GM21423 (cell line): ENCODE measurements at regions not wholly inside any gene's neighbourhood (a gene's known extent, or its start where the extent isn't known, plus 50 kb on each side); places are given as distances from the start of the nearest gene placed in this dataset.
A peak's percentile ranks its signal among the peaks of the same experiment; 100 is the strongest.
"Not testable (repeated sequence)": the region's sequence is repeated elsewhere in the genome, so short reads cannot be mapped to it uniquely, and the experiment has no call there.

Source experiments
- ATAC-seq: cut with Tn5 transposase; IDR thresholded peaks from one replicate; pipeline ENCODE4 v1.9.1; 2021; ENCODE audit warnings: mild to moderate bottlenecking, moderate library complexity; ENCODE audit not compliant: unreplicated experiment

GRCh38 chr11:128171506-128171905 lies 415.9 kb downstream of the ETS1 start:
- ATAC-seq = no peak

DNA sequence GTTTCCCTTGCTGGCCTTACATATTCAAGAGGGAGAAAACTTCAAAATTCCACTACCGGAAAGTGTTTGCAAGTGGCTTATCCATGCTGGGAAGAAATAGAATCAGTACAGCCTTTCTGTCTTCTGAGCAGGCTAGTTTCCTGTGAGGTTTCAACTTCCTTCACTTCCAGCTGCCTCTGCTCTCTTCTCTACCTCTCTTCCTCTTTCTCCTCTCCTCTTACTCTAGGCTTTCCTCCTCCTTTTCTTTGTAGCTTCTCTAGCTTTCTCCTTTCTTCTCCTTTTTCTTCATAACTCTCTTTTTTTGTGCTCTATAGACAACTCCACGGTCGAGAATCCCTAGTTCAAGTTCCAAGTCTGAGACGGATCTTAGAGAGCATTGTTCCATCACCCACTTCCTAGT lies 421.8 kb downstream of the ETS1 start:
- ATAC-seq = no peak

- no peak for ATAC-seq
Measured at GRCh38 chr11:128164080-128164741, 423.1 kb downstream of the ETS1 start.

DNA sequence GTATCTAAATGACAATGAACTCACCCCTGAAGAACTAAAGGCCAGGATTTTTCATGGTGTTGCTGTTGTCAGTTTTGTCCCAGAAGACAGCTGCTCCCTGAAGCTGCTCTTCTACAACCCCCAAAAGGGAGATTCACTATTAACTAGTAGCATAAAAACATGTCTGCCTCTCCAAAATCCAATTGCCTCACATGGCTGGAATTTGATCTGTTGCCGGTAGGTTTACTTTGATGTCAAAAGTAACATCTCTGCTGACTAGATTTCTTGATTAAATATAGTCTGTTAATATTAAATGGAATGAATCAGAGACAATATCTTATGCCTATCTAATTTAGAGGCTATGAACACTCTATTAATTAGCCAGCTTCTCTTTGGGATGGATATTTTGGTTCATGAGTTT lies 425.4 kb downstream of the ETS1 start:
- no peak for ATAC-seq

DNA sequence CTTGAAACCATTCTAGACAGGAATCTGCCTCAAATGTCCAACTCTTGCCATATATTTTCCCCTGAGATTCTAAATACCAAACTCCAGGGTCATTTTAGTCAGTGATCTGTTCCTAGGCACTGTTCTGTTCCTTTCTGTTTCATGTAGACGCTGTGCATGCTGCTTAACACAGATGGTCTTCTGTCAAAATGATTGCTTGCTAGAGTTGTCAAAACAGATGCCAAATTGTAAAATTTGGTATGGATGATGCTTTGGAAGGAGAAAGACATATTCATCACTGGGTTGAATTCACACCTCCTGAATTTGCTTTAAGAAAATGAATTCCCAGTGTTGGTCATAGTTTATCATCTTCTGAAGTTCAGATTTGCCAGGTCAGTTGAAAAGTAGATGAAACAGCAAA lies 425.9 kb downstream of the ETS1 start:
- ATAC-seq = no peak

- ATAC-seq = no peak
Measured at GRCh38 chr11:128158860-128159259, 428.5 kb downstream of the ETS1 start.

GRCh38 chr11:128157423-128158298 lies 429.7 kb downstream of the ETS1 start:
- ATAC-seq = peak; percentile 87

- no peak for ATAC-seq
Measured at GRCh38 chr11:128156486-128156885, 430.9 kb downstream of the ETS1 start.

DNA sequence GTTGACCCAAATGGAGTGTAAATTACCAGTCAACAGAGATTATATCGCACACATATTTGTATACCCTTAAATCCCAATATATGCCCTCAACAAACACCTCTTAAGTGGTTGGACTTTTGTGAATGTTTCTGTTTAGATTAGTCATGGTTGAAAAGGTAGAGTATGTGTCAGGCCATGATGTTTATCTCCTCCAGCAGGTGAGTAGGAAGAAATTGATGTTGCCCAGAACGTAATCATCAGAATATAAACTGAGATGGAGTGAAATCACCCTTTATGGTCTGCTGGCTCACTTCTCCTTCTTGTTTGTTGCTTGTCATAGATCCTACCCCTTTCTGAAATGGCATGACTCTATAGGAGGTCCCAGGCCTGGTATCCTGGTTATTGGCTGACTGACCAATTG lies 431.8 kb downstream of the ETS1 start:
- ATAC-seq = no peak

DNA sequence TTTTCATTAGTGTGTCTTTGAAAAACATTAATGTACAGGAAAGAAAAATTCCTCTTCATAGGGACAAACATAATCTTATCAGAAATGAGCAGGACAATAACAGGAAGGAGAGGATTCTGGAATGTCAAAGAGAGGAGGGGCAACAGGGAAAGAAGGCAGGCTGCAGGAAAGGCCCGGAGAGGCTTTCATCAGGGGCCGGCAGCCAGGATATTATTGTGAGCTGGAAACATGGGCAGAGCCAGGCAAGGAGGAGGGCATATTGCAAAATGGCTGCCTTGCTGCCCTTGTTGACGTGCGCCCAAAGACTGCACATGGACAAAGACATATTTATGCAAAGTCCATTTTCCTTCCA lies 433.7 kb downstream of the ETS1 start:
- no peak for ATAC-seq

DNA sequence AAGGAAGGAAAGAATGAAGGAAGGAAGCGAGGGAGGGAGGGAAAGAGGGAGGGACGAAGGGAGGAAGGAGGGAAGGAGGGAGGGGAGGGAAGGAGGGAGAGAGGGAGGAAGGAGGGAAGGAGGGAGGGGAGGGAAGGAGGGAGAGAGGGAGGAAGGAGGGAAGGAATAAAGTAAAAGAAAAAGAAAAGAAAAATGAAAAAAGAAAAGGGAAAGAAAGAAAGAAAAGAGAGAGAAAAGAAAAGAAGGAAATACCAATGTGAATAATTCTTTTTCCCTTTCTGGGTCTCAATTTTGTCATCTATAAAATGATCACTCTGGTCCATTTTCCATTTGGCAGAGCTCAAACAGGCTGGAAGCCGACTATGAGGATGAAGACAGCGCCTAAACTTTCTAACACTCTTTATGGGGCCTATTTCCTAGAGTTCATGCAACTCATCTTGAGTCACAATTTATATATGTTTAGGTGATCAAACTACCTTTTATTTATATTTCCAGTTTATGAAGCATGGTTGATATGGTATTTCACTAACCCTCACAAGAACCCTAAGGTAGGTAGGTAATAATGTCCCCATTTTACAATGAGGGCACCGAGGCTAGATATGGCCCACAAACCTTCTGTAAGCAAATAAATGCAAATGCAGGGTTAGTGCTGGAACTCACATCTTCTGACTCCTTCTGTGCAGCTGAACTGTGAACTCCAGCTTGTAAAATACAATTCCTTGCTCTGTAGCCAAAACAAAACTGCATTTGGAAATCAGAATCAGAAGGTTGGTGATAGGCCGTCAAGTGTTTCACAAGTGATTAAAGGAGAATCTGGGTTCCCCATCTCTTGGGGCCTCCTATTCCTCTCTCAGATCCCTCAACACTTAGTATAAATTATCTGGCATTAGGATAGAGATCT lies 434.3 kb downstream of the ETS1 start:
- no peak for ATAC-seq

- ATAC-seq = no peak
Measured at GRCh38 chr11:128151780-128152179, 435.6 kb downstream of the ETS1 start.

DNA sequence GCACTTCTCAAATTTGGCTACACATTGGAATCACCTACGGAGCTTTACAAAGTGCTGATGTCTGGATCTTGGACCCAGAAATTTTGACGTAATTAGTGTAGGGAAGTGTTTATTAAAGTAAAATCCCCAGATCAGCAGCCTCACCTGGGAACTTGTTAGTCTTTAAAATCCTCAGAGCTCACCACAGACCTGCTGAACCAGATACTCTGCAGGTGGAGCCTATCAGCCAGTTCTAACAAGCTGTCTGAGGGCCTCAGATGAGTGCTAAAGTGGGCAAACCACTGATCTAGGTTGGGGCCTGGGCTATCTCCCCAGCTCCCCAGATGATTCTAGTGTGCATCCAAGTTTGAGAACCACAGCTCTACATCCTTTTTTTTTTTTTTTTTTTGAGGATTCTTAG lies 436.0 kb downstream of the ETS1 start:
- no peak for ATAC-seq

DNA sequence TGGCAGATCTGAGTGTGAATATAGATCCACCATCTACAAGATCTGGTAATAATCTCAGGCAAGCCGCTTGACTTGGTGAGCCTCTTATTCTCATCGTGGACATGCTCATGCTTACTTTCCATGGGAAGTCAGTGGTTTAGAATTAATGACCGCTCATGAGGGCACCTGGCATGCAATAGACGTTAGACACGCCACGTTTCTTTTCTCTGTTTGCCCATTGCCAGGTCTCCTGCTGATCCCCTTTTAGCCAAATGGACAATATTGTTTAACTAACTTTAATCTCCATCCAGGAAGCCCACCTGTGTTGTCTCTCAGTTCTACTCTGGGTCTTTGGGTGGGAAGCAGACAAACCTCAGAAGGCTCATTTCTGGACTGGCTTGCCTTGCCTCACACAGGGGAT lies 439.1 kb downstream of the ETS1 start:
- no peak for ATAC-seq

DNA sequence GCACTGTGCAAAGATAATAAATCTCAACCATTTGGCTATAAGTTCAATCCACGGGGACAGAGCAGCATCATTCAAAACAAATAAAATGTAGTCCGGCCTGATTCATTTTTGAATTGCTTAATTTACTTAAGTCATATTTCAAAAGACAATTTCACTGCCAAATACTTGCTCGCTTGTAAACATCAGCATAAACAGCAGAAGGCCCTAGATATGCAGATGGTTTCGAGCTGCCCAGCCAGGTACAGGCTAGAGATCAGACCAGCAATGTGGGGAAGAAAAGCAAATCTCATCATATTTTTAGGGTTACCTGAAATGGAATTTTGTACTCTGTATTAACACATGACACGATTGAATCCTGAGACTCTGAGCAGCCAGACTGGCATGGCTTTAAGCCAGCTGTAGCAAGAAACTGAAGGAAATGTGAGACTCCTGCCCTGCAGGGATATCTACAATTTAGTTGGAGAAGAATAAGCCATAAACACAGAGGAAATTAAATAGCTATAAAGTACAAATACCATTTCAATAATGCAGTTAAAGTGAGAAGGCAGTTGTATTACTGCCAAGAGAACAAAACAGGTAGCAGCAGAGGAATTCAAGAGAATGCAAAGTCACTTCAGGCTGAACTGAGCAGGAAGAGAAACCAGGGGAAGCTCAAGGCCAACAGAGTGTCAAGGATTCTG lies 440.3 kb downstream of the ETS1 start:
- ATAC-seq = no peak

DNA sequence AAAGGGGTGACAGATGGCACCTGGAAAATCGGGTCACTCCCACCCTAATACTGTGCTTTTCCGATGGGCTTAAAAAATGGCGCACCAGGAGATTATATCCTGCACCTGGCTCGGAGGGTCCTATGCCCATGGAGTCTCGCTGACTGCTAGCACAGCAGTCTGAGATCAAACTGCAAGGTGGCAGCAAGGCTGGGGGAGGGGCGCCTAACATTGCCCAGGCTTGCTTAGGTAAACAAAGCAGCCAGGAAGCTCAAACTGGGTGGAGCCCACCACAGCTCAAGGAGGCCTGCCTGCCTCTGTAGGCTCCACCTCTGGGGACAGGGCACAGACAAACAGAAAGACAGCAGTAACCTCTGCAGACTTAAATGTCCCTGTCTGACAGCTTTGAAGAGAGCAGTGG lies 447.1 kb downstream of the ETS1 start:
- ATAC-seq = not testable (repeated sequence)

DNA sequence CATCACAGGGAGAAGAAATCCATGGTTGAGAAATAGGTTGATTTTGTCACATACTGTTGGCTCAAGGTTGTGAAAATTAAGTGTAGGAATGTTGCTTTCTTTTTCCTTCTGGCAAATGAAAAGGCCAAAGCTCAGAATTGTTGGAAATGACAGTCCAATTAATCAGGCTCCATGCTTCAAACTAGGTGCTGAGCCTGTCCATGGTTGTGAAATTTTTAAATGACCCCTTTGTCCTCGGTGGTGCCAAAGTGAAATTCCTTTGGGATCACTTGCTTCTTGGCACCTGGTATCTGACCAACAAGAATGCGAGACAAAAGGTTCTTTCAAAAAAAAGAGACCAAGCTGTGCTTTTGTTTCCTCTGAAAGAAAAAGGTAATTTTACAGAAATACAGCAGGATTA lies 451.9 kb downstream of the ETS1 start:
- no peak for ATAC-seq

DNA sequence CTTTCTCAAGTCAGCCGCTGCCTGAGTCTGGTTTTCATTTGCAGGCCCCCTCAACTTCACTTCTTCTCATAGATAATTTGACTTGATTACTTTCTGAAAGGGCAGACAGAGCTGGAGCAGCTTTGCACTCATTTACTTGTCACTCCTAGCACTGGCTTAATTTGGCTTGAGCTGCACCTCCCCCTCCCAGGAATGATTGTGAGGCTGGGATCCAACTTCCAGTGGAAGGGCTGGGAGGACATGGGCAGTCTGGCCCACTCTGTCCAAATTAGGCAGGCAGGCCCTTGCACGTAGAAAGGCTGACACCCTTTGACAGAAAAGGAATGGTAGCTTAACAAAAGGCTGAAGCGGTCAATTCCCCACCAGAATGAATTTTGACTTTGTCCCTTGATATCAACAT lies 453.9 kb downstream of the ETS1 start:
- ATAC-seq = no peak

DNA sequence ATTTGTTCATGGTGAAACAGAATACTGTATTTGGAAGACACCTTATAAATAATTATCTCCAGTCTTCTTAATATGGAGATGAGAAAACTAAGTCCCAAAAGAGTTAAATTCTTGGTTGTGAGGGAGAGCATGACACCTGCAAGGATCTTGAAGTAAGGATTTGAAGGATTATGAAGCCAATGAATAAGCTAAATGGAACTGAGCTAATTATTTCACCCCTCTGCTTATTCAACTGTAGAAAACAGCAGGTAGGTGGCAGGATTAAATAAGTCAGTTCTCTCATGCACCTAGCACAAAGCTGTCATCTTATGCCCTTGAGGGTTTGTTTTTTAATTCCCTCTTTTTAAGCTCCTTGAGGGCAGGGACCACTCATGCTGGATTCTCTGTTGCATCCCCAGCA lies 457.3 kb downstream of the ETS1 start:
- ATAC-seq = no peak

DNA sequence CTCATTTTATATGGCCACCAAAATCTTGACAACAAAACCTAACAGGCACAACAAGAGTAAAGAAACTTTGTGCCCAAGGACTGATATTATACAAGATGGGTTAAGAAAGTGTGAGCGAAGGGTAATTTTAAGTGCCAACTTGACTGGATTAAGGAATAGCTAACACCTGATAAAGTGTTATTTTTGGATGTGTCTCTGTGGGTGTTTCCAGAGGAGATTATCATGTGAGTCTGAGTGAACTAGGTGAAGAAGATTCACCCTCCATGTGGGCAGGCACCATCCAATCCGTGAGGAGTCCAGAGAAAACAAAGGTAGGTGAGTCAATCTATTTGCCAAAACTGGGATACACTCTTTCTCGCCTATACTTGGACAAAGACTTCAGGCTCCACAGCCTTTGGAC lies 461.6 kb downstream of the ETS1 start:
- no peak for ATAC-seq

DNA sequence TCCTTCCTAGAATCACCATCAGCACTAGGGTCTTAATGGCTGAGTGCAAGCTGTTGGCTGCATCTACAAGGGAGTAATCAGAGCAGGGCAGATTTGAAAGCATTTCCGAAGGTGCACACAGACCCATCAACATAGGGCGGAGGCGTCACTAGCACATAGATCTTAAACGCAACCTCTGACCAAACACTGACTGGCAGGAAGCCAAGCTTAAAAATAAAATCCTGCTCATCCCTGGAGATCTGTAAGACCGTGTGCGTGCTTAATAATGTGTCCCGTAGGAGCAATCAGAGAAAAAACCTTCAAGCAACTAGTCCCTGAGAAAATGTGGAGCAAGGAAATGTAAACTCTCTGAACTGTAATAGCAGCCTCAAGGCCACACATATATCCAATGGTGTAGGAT lies 470.5 kb downstream of the ETS1 start:
- no peak for ATAC-seq
